Type B pancreatic cell (in vitro differentiated cells): ENCODE measurements at regions not wholly inside any gene's neighbourhood (a gene's known extent, or its start where the extent isn't known, plus 50 kb on each side); places are given as distances from the start of the nearest gene placed in this dataset.
"Not testable (repeated sequence)": the region's sequence is repeated elsewhere in the genome, so short reads cannot be mapped to it uniquely, and the experiment has no call there.

Experiments used
- DNase-seq: peaks from one replicate; pipeline ENCODE4 v3.0.0; 2021; ENCODE audit warnings: mixed read lengths; ENCODE audit not compliant: unreplicated experiment; ENCODE audit errors: extremely low spot score
- H3K27ac Mint-ChIP-seq: 2 replicates; pipeline ENCODE4 v1.8.0; 2021; ENCODE audit warnings: mild to moderate bottlenecking, mixed read lengths
- H3K27me3 Mint-ChIP-seq: 2 replicates; pipeline ENCODE4 v1.8.0; 2021; ENCODE audit warnings: mixed read lengths
- H3K36me3 Mint-ChIP-seq: 2 replicates; pipeline ENCODE4 v1.8.0; 2021; ENCODE audit warnings: mixed read lengths
- H3K4me1 Mint-ChIP-seq: one replicate; pipeline ENCODE4 v1.8.0; 2021; ENCODE audit warnings: mixed read lengths; ENCODE audit not compliant: unreplicated experiment
- H3K4me3 Mint-ChIP-seq: 2 replicates; pipeline ENCODE4 v1.8.0; 2021; ENCODE audit warnings: mild to moderate bottlenecking, mixed read lengths
- H3K9me3 Mint-ChIP-seq: 2 replicates; pipeline ENCODE4 v1.8.0; 2021; ENCODE audit warnings: mixed read lengths
- CTCF ChIP-seq: fragments of 200-600 bp; sonication (generic); conservative IDR thresholded peaks from 2 replicates; pipeline ENCODE4 v1.5.0; 2021; ENCODE audit warnings: antibody characterized with exemption, mild to moderate bottlenecking

- Mint-ChIP-seq H3K36me3 (no peaks in the 10 kb centered on the region), H3K4me3 (no peak overlapping the region), H3K27ac (no peak overlapping the region), H3K27me3 (no peaks in the 10 kb centered on the region), H3K9me3 (no peaks in the 10 kb centered on the region), H3K4me1 (no peaks in the 10 kb centered on the region)
- TF ChIP-seq CTCF, result no peak
- DNase-seq, result no peak
Measured at GRCh38 chr2:228522276-228522675, 340.8 kb upstream of the SPHKAP start.

DNA sequence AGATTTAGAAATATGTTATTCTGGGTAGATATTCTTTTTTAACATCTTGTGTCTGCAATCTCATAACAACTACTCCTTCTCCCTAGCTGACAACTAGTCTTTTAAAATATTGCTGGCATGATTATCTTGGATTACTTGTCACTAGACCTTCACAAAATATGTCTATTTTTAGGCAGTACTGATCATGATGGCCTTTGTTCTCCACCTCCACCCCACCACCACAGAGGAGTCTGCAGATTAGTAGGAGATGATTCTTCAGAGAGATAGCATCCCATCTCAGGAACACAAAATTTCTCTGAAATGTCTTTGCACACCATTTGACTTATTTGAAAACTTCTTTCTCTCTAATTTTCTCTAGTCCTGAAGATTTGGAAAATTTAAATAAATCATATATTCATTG is 338.1 kb upstream of the SPHKAP start:
- no peak for TF ChIP-seq CTCF
- Mint-ChIP-seq H3K4me1 (no peaks in the 10 kb centered on the region), H3K4me3 (no peak overlapping the region), H3K27me3 (no peaks in the 10 kb centered on the region), H3K36me3 (no peaks in the 10 kb centered on the region), H3K27ac (no peak overlapping the region), H3K9me3 (no peaks in the 10 kb centered on the region)
- DNase-seq, result no peak

- Mint-ChIP-seq H3K4me3 (no peak overlapping the region), H3K36me3 (no peaks in the 10 kb centered on the region), H3K27me3 (no peaks in the 10 kb centered on the region), H3K4me1 (no peaks in the 10 kb centered on the region), H3K27ac (no peak overlapping the region), H3K9me3 (no peaks in the 10 kb centered on the region)
- TF ChIP-seq CTCF, result no peak
- no peak for DNase-seq
Measured at GRCh38 chr2:228516019-228516418, 334.5 kb upstream of the SPHKAP start.

DNA sequence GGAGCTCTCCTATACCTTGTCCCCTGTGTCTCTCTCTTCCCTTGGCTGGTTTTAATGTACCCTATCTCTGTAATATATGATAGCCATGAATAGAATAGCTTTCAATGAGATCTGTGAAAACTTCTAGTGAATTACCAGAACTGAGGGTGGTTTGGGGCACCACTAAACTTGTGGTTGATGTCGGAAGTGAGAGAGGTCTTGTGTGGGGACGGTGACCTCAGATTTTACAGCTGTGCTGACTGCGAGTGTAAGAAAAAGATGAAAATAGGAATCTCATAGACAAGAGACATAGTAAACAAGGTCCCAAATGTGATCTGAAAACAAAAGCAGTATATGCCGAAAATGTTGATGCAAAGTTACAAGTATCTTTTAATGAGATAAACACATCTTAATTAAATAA is 332.0 kb upstream of the SPHKAP start:
- not testable (repeated sequence) for H3K4me1 Mint-ChIP-seq, H3K9me3 Mint-ChIP-seq, DNase-seq, H3K36me3 Mint-ChIP-seq, H3K4me3 Mint-ChIP-seq, H3K27ac Mint-ChIP-seq, H3K27me3 Mint-ChIP-seq

- Mint-ChIP-seq H3K4me3 (no peak overlapping the region), H3K27me3 (no peaks in the 10 kb centered on the region), H3K9me3 (no peaks in the 10 kb centered on the region)
Measured at GRCh38 chr2:228509021-228509420, 327.5 kb upstream of the SPHKAP start.

GRCh38 chr2:228507870-228508269 is 326.4 kb upstream of the SPHKAP start:
- Mint-ChIP-seq H3K4me1 (no peaks in the 10 kb centered on the region), H3K27ac (no peak overlapping the region), H3K9me3 (no peaks in the 10 kb centered on the region), H3K36me3 (no peaks in the 10 kb centered on the region), H3K27me3 (no peaks in the 10 kb centered on the region), H3K4me3 (no peak overlapping the region)
- no peak for DNase-seq
- no peak for TF ChIP-seq CTCF

More at GRCh38 chr2:228509021-228509420, 327.5 kb upstream of the SPHKAP start:
- H3K27ac Mint-ChIP-seq, result no peak overlapping the region
- H3K36me3 Mint-ChIP-seq, result no peaks in the 10 kb centered on the region
- TF ChIP-seq CTCF, result no peak
- no peak for DNase-seq
- H3K4me1 Mint-ChIP-seq, result no peaks in the 10 kb centered on the region
